ENCODE measurements at regions not wholly inside any gene's neighbourhood (a gene's known extent, or its start where the extent isn't known, plus 50 kb on each side); places are given as distances from the start of the nearest gene placed in this dataset.

DNA sequence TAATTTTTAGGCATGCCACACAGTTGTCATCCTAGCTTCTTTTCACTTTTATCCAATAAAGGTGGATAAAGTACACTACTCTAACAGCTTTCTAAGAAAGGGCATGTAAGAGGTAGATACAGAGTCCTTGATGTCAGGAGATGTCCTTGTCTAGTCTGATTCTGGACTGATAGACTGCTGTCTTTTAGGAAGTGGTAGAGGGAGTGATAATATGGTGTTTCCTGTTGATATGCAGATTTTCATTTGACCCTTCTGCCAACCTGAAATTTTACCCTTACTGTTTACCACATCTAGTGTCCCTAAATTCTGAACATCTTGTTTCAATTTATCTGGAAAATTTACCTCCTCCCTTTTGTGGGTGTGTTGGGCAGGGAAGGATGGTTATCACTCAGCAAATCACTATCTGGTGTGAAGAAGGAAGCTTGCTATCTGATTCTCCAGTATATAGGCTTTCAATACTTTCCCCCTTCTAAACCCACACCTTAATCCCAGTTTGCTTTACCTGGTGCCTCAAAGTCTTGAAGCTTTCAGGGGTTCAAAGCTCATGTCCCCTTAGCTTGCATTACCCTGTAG is 354.9 kb upstream of the SNX7 start:
- Histone ChIP-seq H3K4me3 (replicated peaks in 1 of 3; ENCODE audit: low read depth in 2 of 3, low read length in 3 of 3) (no peak overlapping the region), H3K27me3 (ENCODE audit: control insufficient read depth in 2 of 2, insufficient read depth in 2 of 2, low read length in 2 of 2) (no peaks in the 10 kb centered on the region), H2AFZ (ENCODE audit: insufficient read depth, low read depth, low read length, poor library complexity, severe bottlenecking) (peak overlapping the region; percentile 29), H3K79me2 (ENCODE audit: insufficient read depth, low read length) (no peaks in the 10 kb centered on the region), H3K4me2 (replicated peaks; ENCODE audit: extremely low read depth, low read length, poor library complexity, severe bottlenecking) (no peak overlapping the region), H3K9ac (ENCODE audit: insufficient read depth, low read length, poor library complexity, severe bottlenecking) (no peak overlapping the region), H3K9me3 (replicated peaks in 1 of 2; ENCODE audit: control insufficient read depth in 1 of 2, insufficient read depth in 1 of 2, low read length in 2 of 2) (peaks cover 0 to 3% of the 10 kb centered on the region in 2 donors), H3K27ac (ENCODE audit: low read depth in 1 of 2, low read length in 2 of 2) (no peak overlapping the region), H4K20me1 (ENCODE audit: insufficient read depth, low read length) (no peaks in the 10 kb centered on the region), H3K4me1 (ENCODE audit: control insufficient read depth in 1 of 2, insufficient read depth in 2 of 2, low read length in 2 of 2) (peaks cover 0 to 8% of the 10 kb centered on the region in 2 donors), H3K36me3 (replicated peaks in 1 of 2; ENCODE audit: control insufficient read depth in 1 of 2, insufficient read depth in 2 of 2, low read length in 2 of 2) (no peaks in the 10 kb centered on the region)
- Mint-ChIP-seq H3K36me3 (no peaks in the 10 kb centered on the region), H3K4me1 (peaks cover 8% of the 10 kb centered on the region), H3K9me3 (peaks cover 3 to 13% (median 5%) of the 10 kb centered on the region in 7 donors), H3K4me3 (no peak overlapping the region), H3K27me3 (ENCODE audit: low read depth in 3 of 3) (no peaks in the 10 kb centered on the region), H3K27ac (no peak overlapping the region)
- no peak for DNase-seq
- intact Hi-C loops (cut with micrococcal nuclease): no loop called here
- TF ChIP-seq, protein P1, sequence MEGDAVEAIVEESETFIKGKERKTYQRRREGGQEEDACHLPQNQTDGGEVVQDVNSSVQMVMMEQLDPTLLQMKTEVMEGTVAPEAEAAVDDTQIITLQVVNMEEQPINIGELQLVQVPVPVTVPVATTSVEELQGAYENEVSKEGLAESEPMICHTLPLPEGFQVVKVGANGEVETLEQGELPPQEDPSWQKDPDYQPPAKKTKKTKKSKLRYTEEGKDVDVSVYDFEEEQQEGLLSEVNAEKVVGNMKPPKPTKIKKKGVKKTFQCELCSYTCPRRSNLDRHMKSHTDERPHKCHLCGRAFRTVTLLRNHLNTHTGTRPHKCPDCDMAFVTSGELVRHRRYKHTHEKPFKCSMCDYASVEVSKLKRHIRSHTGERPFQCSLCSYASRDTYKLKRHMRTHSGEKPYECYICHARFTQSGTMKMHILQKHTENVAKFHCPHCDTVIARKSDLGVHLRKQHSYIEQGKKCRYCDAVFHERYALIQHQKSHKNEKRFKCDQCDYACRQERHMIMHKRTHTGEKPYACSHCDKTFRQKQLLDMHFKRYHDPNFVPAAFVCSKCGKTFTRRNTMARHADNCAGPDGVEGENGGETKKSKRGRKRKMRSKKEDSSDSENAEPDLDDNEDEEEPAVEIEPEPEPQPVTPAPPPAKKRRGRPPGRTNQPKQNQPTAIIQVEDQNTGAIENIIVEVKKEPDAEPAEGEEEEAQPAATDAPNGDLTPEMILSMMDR (IDR thresholded peaks at IDR 0.05): no peak

DNA sequence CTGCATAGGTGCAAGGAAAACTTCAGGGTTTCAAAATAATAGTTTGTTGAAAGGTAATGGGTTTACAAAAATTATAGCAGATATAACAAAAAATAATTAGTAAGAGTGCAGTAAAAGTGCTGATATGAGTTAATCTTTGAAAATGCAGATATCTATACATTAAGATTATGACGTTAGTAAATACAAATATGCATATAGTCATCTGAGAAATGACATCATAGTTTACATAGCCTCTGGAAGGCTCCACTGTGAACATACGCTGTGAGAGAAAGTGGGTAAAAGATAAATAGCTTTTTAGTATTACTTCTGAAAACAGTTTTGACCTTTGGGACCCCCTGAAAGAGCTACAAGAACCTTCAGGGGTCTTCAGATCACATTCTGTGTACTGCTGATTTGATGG is 356.2 kb upstream of the SNX7 start:
- DNase-seq: no peak
- TF ChIP-seq, protein P1 (IDR thresholded peaks at IDR 0.05): no peak
- H4K20me1 ChIP-seq (ENCODE audit: insufficient read depth, low read length): no peaks in the 10 kb centered on the region
- no peak overlapping the region for H2AFZ ChIP-seq (ENCODE audit: insufficient read depth, low read depth, low read length, poor library complexity, severe bottlenecking)
- WGBS (ENCODE audit: insufficient coverage): no CpG with 5 or more reads among the region's 2 CpGs
- peaks cover 0 to 3% of the 10 kb centered on the region in 2 donors for H3K9me3 ChIP-seq (replicated peaks in 1 of 2; ENCODE audit: control insufficient read depth in 1 of 2, insufficient read depth in 1 of 2, low read length in 2 of 2)
- Mint-ChIP-seq H3K27ac (no peak overlapping the region), H3K9me3 (peaks cover 3 to 13% (median 3%) of the 10 kb centered on the region in 7 donors), H3K27me3 (ENCODE audit: low read depth in 3 of 3) (no peaks in the 10 kb centered on the region), H3K4me3 (no peak overlapping the region), H3K36me3 (no peaks in the 10 kb centered on the region), H3K4me1 (peaks cover 7% of the 10 kb centered on the region)
- peaks cover 0 to 5% of the 10 kb centered on the region in 2 donors for H3K4me1 ChIP-seq (ENCODE audit: control insufficient read depth in 1 of 2, insufficient read depth in 2 of 2, low read length in 2 of 2)
- intact Hi-C loops (cut with micrococcal nuclease): no loop called here
- H3K27me3 ChIP-seq (ENCODE audit: control insufficient read depth in 2 of 2, insufficient read depth in 2 of 2, low read length in 2 of 2): no peaks in the 10 kb centered on the region
- H3K9ac ChIP-seq (ENCODE audit: insufficient read depth, low read length, poor library complexity, severe bottlenecking): no peak overlapping the region
- no peaks in the 10 kb centered on the region for H3K79me2 ChIP-seq (ENCODE audit: insufficient read depth, low read length)
- no peaks in the 10 kb centered on the region for H3K36me3 ChIP-seq (replicated peaks in 1 of 2; ENCODE audit: control insufficient read depth in 1 of 2, insufficient read depth in 2 of 2, low read length in 2 of 2)
- no peak overlapping the region for H3K27ac ChIP-seq (ENCODE audit: low read depth in 1 of 2, low read length in 2 of 2)
- no peak overlapping the region for H3K4me3 ChIP-seq (replicated peaks in 1 of 3; ENCODE audit: low read depth in 2 of 3, low read length in 3 of 3)
- H3K4me2 ChIP-seq (replicated peaks; ENCODE audit: extremely low read depth, low read length, poor library complexity, severe bottlenecking): no peak overlapping the region
